ENCODE measurements at regions not wholly inside any gene's neighbourhood (a gene's known extent, or its start where the extent isn't known, plus 50 kb on each side); places are given as distances from the start of the nearest gene placed in this dataset.

GRCh38 chr5:2003206-2003605 is 120.5 kb upstream of the IRX4 start:
- Histone ChIP-seq H3K27me3 (ENCODE audit: insufficient read depth, low read length) (no peaks in the 10 kb centered on the region; the same call in 1 of the 2 replicates), H3K79me2 (ENCODE audit: insufficient read depth, low read length) (no peaks in the 10 kb centered on the region), H3K4me2 (ENCODE audit: low read length) (no peak overlapping the region), H4K20me1 (ENCODE audit: insufficient read depth, low read length) (no peaks in the 10 kb centered on the region), H3K36me3 (ENCODE audit: insufficient read depth, low read length) (no peaks in the 10 kb centered on the region), H2AFZ (ENCODE audit: low read length) (no peak overlapping the region), H3K9me3 (ENCODE audit: low read length) (no peaks in the 10 kb centered on the region), H3F3A (ENCODE audit: insufficient read depth, low read length) (no peaks in the 10 kb centered on the region), H3K27ac (ENCODE audit: low read depth, low read length, poor library complexity, severe bottlenecking) (no peak overlapping the region), H3K4me3 (ENCODE audit: low read depth, low read length, poor library complexity, severe bottlenecking) (no peak overlapping the region), H3K9ac (ENCODE audit: low read length) (no peak overlapping the region), H3K4me1 (ENCODE audit: insufficient read depth, low read length, severe bottlenecking) (no peaks in the 10 kb centered on the region), H3K9me2 (ENCODE audit: low read depth, low read length) (no peaks in the 10 kb centered on the region)
- TF ChIP-seq CTCF (IDR thresholded peaks at IDR 0.05; ENCODE audit: low read length), result no peak
- TF ChIP-seq EZH2 (IDR thresholded peaks at IDR 0.05; ENCODE audit: borderline replicate concordance, low read length), result no peak

GRCh38 chr5:2001300-2001699 is 118.6 kb upstream of the IRX4 start:
- H3K27ac ChIP-seq (ENCODE audit: low read depth, low read length, poor library complexity, severe bottlenecking), result no peak overlapping the region
- H3K9me3 ChIP-seq (ENCODE audit: low read length), result no peaks in the 10 kb centered on the region
- H3K27me3 ChIP-seq (ENCODE audit: insufficient read depth, low read length), result no peaks in the 10 kb centered on the region; the same call in 1 of the 2 replicates

GRCh38 chr5:2000591-2000990 is 117.9 kb upstream of the IRX4 start:
- Histone ChIP-seq H2AFZ (ENCODE audit: low read length) (no peak overlapping the region), H3K27me3 (ENCODE audit: insufficient read depth, low read length) (no peaks in the 10 kb centered on the region; the same call in 1 of the 2 replicates), H4K20me1 (ENCODE audit: insufficient read depth, low read length) (no peaks in the 10 kb centered on the region), H3K79me2 (ENCODE audit: insufficient read depth, low read length) (no peaks in the 10 kb centered on the region), H3K9me3 (ENCODE audit: low read length) (no peaks in the 10 kb centered on the region), H3K4me3 (ENCODE audit: low read depth, low read length, poor library complexity, severe bottlenecking) (no peak overlapping the region), H3K36me3 (ENCODE audit: insufficient read depth, low read length) (no peaks in the 10 kb centered on the region), H3K9ac (ENCODE audit: low read length) (no peak overlapping the region), H3K27ac (ENCODE audit: low read depth, low read length, poor library complexity, severe bottlenecking) (no peak overlapping the region), H3K4me2 (ENCODE audit: low read length) (no peak overlapping the region), H3K9me2 (ENCODE audit: low read depth, low read length) (no peaks in the 10 kb centered on the region), H3F3A (ENCODE audit: insufficient read depth, low read length) (no peaks in the 10 kb centered on the region), H3K4me1 (ENCODE audit: insufficient read depth, low read length, severe bottlenecking) (no peaks in the 10 kb centered on the region)
- TF ChIP-seq CTCF (IDR thresholded peaks at IDR 0.05; ENCODE audit: low read length) (no peak), EZH2 (IDR thresholded peaks at IDR 0.05; ENCODE audit: borderline replicate concordance, low read length) (no peak)

More at GRCh38 chr5:2001300-2001699, 118.6 kb upstream of the IRX4 start:
- Histone ChIP-seq H3K9ac (ENCODE audit: low read length) (no peak overlapping the region), H3K79me2 (ENCODE audit: insufficient read depth, low read length) (no peaks in the 10 kb centered on the region), H2AFZ (ENCODE audit: low read length) (no peak overlapping the region), H3K9me2 (ENCODE audit: low read depth, low read length) (no peaks in the 10 kb centered on the region), H4K20me1 (ENCODE audit: insufficient read depth, low read length) (no peaks in the 10 kb centered on the region), H3K4me3 (ENCODE audit: low read depth, low read length, poor library complexity, severe bottlenecking) (no peak overlapping the region), H3F3A (ENCODE audit: insufficient read depth, low read length) (no peaks in the 10 kb centered on the region), H3K4me2 (ENCODE audit: low read length) (no peak overlapping the region), H3K36me3 (ENCODE audit: insufficient read depth, low read length) (no peaks in the 10 kb centered on the region), H3K4me1 (ENCODE audit: insufficient read depth, low read length, severe bottlenecking) (no peaks in the 10 kb centered on the region)
- TF ChIP-seq EZH2 (IDR thresholded peaks at IDR 0.05; ENCODE audit: borderline replicate concordance, low read length), result no peak
- TF ChIP-seq CTCF (IDR thresholded peaks at IDR 0.05; ENCODE audit: low read length), result no peak

Measured in OCI-LY1 (cell line).